GM18951 (cell line): ENCODE measurements at regions not wholly inside any gene's neighbourhood (a gene's known extent, or its start where the extent isn't known, plus 50 kb on each side); places are given as distances from the start of the nearest gene placed in this dataset.

Experiments used
- POLR2A ChIP-seq: IDR thresholded peaks from 4 replicates; pipeline ENCODE4 v1.6.1; 2011; ENCODE audit warnings: mild to moderate bottlenecking; ENCODE audit not compliant: insufficient read length, insufficient read depth; ENCODE audit errors: extremely low read depth
- in situ Hi-C: fragments of 300-500 bp; cut with MboI; formaldehyde crosslinking; loops from one replicate; pipeline ENCODE4 v1.12.0; 2022; ENCODE audit warnings: low sequenced_read_pairs, mixed read lengths, inconsistent platforms; ENCODE audit not compliant: unreplicated experiment

GRCh38 chr14:87542288-87542687 is 450.7 kb downstream of the GALC start:
- no peak for TF ChIP-seq POLR2A
- in situ Hi-C loops: no loop called here

- in situ Hi-C loops: no loop called here
- no peak for TF ChIP-seq POLR2A
Measured at GRCh38 chr14:87540339-87540738, 452.6 kb downstream of the GALC start.

GRCh38 chr14:87529081-87529480 is 463.9 kb downstream of the GALC start:
- in situ Hi-C loops: no loop called here
- TF ChIP-seq POLR2A: no peak

- in situ Hi-C loops: no loop called here
- TF ChIP-seq POLR2A: no peak
Measured at GRCh38 chr14:87526731-87527130, 466.3 kb downstream of the GALC start.

- TF ChIP-seq POLR2A: no peak
- in situ Hi-C loops: no loop called here
Measured at GRCh38 chr14:87524011-87524410, 469.0 kb downstream of the GALC start.

- no peak for TF ChIP-seq POLR2A
- in situ Hi-C loops: no loop called here
Measured at GRCh38 chr14:87522575-87522974, 470.4 kb downstream of the GALC start.

GRCh38 chr14:87508333-87508732 is 484.6 kb downstream of the GALC start:
- no peak for TF ChIP-seq POLR2A
- in situ Hi-C loops: no loop called here

- no peak for TF ChIP-seq POLR2A
- in situ Hi-C loops: no loop called here
Measured at GRCh38 chr14:87503711-87504110, 489.3 kb downstream of the GALC start.

GRCh38 chr14:87497301-87497700 is 495.7 kb downstream of the GALC start:
- no peak for TF ChIP-seq POLR2A
- in situ Hi-C loops: no loop called here

GRCh38 chr14:87494010-87494409 is 499.0 kb downstream of the GALC start:
- in situ Hi-C loops: no loop called here

GRCh38 chr14:87492561-87492960 is 500.4 kb downstream of the GALC start:
- in situ Hi-C loops: no loop called here
- no peak for TF ChIP-seq POLR2A

More at GRCh38 chr14:87494010-87494409, 499.0 kb downstream of the GALC start:
- no peak for TF ChIP-seq POLR2A

- TF ChIP-seq POLR2A: no peak
- in situ Hi-C loops: no loop called here
Measured at GRCh38 chr14:87491816-87492215, 501.2 kb downstream of the GALC start.

- no peak for TF ChIP-seq POLR2A
- in situ Hi-C loops: no loop called here
Measured at GRCh38 chr14:87489196-87489819, 503.7 kb downstream of the GALC start.

GRCh38 chr14:87483271-87484260 is 509.4 kb downstream of the GALC start:
- TF ChIP-seq POLR2A: no peak
- in situ Hi-C loops: no loop called here

- in situ Hi-C loops: no loop called here
- no peak for TF ChIP-seq POLR2A
Measured at GRCh38 chr14:87468531-87468930, 524.5 kb downstream of the GALC start.
